ENCODE measurements at regions not wholly inside any gene's neighbourhood (a gene's known extent, or its start where the extent isn't known, plus 50 kb on each side); places are given as distances from the start of the nearest gene placed in this dataset.

GRCh38 chr4:83759611-83760010 is 223.7 kb downstream of the GPAT3 start:
- TF ChIP-seq POLR2A (IDR thresholded peaks at IDR 0.05; ENCODE audit: low read length) (no peak), GATA1 (IDR thresholded peaks at IDR 0.05; ENCODE audit: low read depth, low read length) (no peak)
